Mesothelial cell of epicardium (in vitro differentiated cells): ENCODE measurements at regions not wholly inside any gene's neighbourhood (a gene's known extent, or its start where the extent isn't known, plus 50 kb on each side); places are given as distances from the start of the nearest gene placed in this dataset.
"Not testable (repeated sequence)": the region's sequence is repeated elsewhere in the genome, so short reads cannot be mapped to it uniquely, and the experiment has no call there.

Source experiments
- DNase-seq, 2 experiments: peaks; one replicate each; pipeline ENCODE4 v3.0.0; 2021; ENCODE audit warnings: low spot score in 2 of 2; ENCODE audit not compliant: unreplicated experiment in 2 of 2
- H3K27ac Mint-ChIP-seq: 2 replicates; pipeline ENCODE4 v1.8.0; 2021; ENCODE audit warnings: mixed read lengths
- H3K27me3 Mint-ChIP-seq: 2 replicates; pipeline ENCODE4 v1.8.0; 2021; ENCODE audit warnings: low read depth, mixed read lengths
- H3K36me3 Mint-ChIP-seq: 2 replicates; pipeline ENCODE4 v1.8.0; 2021; ENCODE audit warnings: mixed read lengths
- H3K4me1 Mint-ChIP-seq: 2 replicates; pipeline ENCODE4 v1.8.0; 2021; ENCODE audit warnings: mixed read lengths
- H3K4me3 Mint-ChIP-seq: 2 replicates; pipeline ENCODE4 v1.8.0; 2021; ENCODE audit warnings: mild to moderate bottlenecking, moderate library complexity, mixed read lengths
- H3K9me3 Mint-ChIP-seq: 2 replicates; pipeline ENCODE4 v1.8.0; 2021; ENCODE audit warnings: mixed read lengths
- CTCF ChIP-seq: fragments of 200-600 bp; sonication (generic); IDR thresholded peaks from one replicate; pipeline ENCODE4 v1.5.0; 2021; ENCODE audit warnings: antibody characterized with exemption; ENCODE audit not compliant: unreplicated experiment

DNA sequence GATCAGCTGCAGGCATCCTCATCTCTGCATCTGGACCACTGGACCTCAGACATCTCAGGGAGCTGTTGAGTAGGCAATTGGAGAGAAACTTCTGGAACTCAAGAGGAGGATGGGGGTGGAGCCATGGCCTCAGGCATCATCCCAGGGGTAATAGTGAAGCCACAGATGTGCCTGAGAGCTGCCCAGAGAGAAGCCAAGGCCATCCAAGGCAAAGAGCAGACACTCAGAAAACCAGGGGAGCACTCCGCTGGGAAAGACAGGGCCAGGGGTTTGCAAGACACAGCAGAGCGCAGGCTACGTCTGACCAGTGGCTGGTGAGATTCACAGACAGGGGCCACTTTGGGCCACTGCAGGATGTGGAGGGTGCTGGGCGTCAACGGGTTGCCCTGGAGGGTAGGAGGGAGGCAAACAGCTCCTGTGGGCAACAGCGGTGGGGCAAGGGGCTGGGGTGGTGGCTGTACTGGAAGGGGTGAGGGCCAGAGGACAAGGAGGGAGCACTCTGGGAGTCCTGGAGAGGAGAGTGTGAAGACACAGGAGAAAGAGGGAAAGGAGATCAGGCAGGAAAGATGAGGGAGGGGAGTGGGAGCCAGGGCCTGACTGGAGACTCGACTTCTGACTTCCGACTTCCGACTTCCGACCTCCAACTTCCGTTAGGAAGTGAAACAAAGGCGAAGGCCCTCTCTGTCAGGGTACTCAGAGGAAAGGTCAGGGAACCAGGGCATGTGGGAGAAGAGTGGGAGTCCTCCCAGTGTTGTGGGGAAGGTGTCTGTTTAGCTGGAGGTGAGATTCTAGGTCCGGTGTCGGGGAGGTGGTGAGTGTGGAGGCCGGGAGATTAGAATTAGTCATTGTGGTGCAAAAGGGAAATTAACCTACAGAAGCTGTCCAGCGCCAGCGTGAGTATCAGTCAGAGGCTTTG is 69.7 kb upstream of the ANTXRL start:
- no peak for DNase-seq
- Mint-ChIP-seq H3K27me3 (peaks cover 3% of the 10 kb centered on the region), H3K36me3 (no peaks in the 10 kb centered on the region), H3K4me3 (no peak overlapping the region), H3K4me1 (peaks cover 6% of the 10 kb centered on the region), H3K27ac (no peak overlapping the region), H3K9me3 (no peaks in the 10 kb centered on the region)
- no peak for TF ChIP-seq CTCF

GRCh38 chr10:46217752-46218453 is 68.9 kb upstream of the ANTXRL start:
- TF ChIP-seq CTCF: no peak
- H3K4me3 Mint-ChIP-seq: no peak overlapping the region
- no peak overlapping the region for H3K27ac Mint-ChIP-seq
- H3K9me3 Mint-ChIP-seq: no peaks in the 10 kb centered on the region
- peaks cover 3% of the 10 kb centered on the region for H3K27me3 Mint-ChIP-seq
- no peak for DNase-seq
- H3K36me3 Mint-ChIP-seq: no peaks in the 10 kb centered on the region
- peaks cover 6% of the 10 kb centered on the region for H3K4me1 Mint-ChIP-seq

GRCh38 chr10:46218921-46219320 is 67.9 kb upstream of the ANTXRL start:
- no peak for TF ChIP-seq CTCF
- H3K36me3 Mint-ChIP-seq: no peaks in the 10 kb centered on the region
- H3K4me3 Mint-ChIP-seq: no peak overlapping the region
- no peaks in the 10 kb centered on the region for H3K9me3 Mint-ChIP-seq
- DNase-seq: no peak
- H3K4me1 Mint-ChIP-seq: peaks cover 6% of the 10 kb centered on the region
- H3K27me3 Mint-ChIP-seq: peaks cover 3% of the 10 kb centered on the region
- H3K27ac Mint-ChIP-seq: no peak overlapping the region

DNA sequence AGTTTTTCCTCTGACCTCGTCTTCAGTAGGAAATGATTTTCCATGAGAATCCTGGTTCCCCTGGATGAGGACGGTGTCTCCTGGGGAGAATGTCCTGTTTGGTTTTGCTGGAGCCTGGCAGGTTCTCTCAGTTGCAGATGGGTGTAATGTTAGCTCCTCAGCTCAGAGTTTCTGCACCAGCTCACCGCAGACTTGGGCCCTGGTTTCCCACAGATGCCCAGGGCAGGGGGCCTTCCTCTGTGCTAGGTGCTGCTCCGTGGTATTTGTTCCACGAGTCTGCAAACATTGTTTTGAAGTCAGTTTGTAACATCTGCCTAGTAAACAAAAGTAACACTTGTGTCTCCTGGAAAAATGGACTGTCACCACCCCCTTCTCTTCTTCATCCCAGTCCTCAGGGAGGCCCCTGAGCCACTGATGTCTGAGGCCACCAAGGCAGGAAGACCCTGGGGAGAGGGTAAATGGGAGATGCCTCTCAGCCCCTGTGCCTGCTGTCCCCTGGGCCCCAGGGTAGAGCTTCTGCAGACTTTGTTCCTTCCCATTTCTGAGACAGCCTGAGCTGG is 67.3 kb upstream of the ANTXRL start:
- not testable (repeated sequence) for DNase-seq, H3K4me3 Mint-ChIP-seq, H3K4me1 Mint-ChIP-seq, H3K9me3 Mint-ChIP-seq, H3K36me3 Mint-ChIP-seq, H3K27ac Mint-ChIP-seq, H3K27me3 Mint-ChIP-seq

- H3K27me3 Mint-ChIP-seq: peaks cover 3% of the 10 kb centered on the region
- H3K4me1 Mint-ChIP-seq: peaks cover 6% of the 10 kb centered on the region
- no peak for DNase-seq
- H3K4me3 Mint-ChIP-seq: no peak overlapping the region
- H3K27ac Mint-ChIP-seq: no peak overlapping the region
- no peak for TF ChIP-seq CTCF
- no peaks in the 10 kb centered on the region for H3K36me3 Mint-ChIP-seq
- no peaks in the 10 kb centered on the region for H3K9me3 Mint-ChIP-seq
Measured at GRCh38 chr10:46220187-46220586, 66.6 kb upstream of the ANTXRL start.
